Hepatocyte (in vitro differentiated cells): ENCODE measurements at regions not wholly inside any gene's neighbourhood (a gene's known extent, or its start where the extent isn't known, plus 50 kb on each side); places are given as distances from the start of the nearest gene placed in this dataset.
"Not testable (repeated sequence)": the region's sequence is repeated elsewhere in the genome, so short reads cannot be mapped to it uniquely, and the experiment has no call there.

Experiments used
- DNase-seq: peaks from one replicate; pipeline ENCODE4 v3.0.0-alpha.2; 2016; ENCODE audit warnings: low spot score
- H2AFZ ChIP-seq: fragments of 200-600 bp; sonication (generic); 2 replicates; pipeline ENCODE4 v1.6.0; 2016; ENCODE audit warnings: antibody characterized with exemption, mild to moderate bottlenecking
- H3K27ac ChIP-seq: fragments of 200-600 bp; sonication (generic); 2 replicates; pipeline ENCODE4 v1.5.1; 2016; ENCODE audit warnings: mild to moderate bottlenecking
- H3K27me3 ChIP-seq: fragments of 200-600 bp; sonication (generic); 2 replicates; pipeline ENCODE4 v1.6.1; 2016
- H3K36me3 ChIP-seq: fragments of 200-600 bp; sonication (generic); replicated peaks from 2 replicates; pipeline ENCODE4 v1.5.1; 2016; ENCODE audit warnings: low read depth; ENCODE audit not compliant: insufficient read depth
- H3K4me1 ChIP-seq: fragments of 200-600 bp; sonication (generic); 2 replicates; pipeline ENCODE4 v1.5.1; 2016; ENCODE audit warnings: mild to moderate bottlenecking, moderate library complexity; ENCODE audit not compliant: insufficient read depth
- H3K4me2 ChIP-seq: fragments of 200-600 bp; sonication (generic); 2 replicates; pipeline ENCODE4 v1.6.0; 2016
- H3K4me3 ChIP-seq: fragments of 200-600 bp; sonication (generic); 2 replicates; pipeline ENCODE4 v1.5.1; 2016; ENCODE audit warnings: mild to moderate bottlenecking
- H3K79me2 ChIP-seq: fragments of 200-600 bp; sonication (generic); 2 replicates; pipeline ENCODE4 v1.6.0; 2017; ENCODE audit warnings: mild to moderate bottlenecking
- H3K9me2 ChIP-seq: fragments of 200-600 bp; sonication (generic); replicated peaks from 2 replicates; pipeline ENCODE4 v1.6.0; 2017; ENCODE audit warnings: mild to moderate bottlenecking; ENCODE audit not compliant: insufficient read depth
- H3K9me3 ChIP-seq: fragments of 200-600 bp; sonication (generic); 2 replicates; pipeline ENCODE4 v1.5.1; 2016; ENCODE audit warnings: low read depth, mild to moderate bottlenecking
- H4K20me1 ChIP-seq: fragments of 200-600 bp; sonication (generic); 2 replicates; pipeline ENCODE4 v1.6.0; 2016; ENCODE audit warnings: mild to moderate bottlenecking; ENCODE audit not compliant: insufficient read depth, poor library complexity, severe bottlenecking
- CTCF ChIP-seq: fragments of 200-600 bp; sonication (generic); IDR thresholded peaks from 2 replicates; pipeline ENCODE4 v1.5.1; 2016; ENCODE audit warnings: antibody characterized with exemption, mild to moderate bottlenecking; ENCODE audit not compliant: poor library complexity
- EZH2 ChIP-seq: fragments of 200-600 bp; sonication (generic); IDR thresholded peaks from 2 replicates; pipeline ENCODE4 v1.6.1; 2016; ENCODE audit warnings: antibody characterized with exemption, mild to moderate bottlenecking, borderline replicate concordance
- EZH2phosphoT487 ChIP-seq: fragments of 200-600 bp; sonication (generic); IDR thresholded peaks from one replicate; pipeline ENCODE4 v1.6.1; 2018; ENCODE audit warnings: antibody characterized with exemption, mild to moderate bottlenecking, low read depth, moderate library complexity; ENCODE audit not compliant: unreplicated experiment, severe bottlenecking
- WGBS: methylation state at CpG from one replicate; pipeline ENCODE4 v1.1.6; 2016; ENCODE audit warnings: low lambda C conversion rate; ENCODE audit errors: missing lambda C conversion rate; 5-methylcytosine and 5-hydroxymethylcytosine counted together

GRCh38 chr12:127810041-127810440 lies 456.9 kb upstream of the TMEM132C start:
- TF ChIP-seq EZH2phosphoT487 (no peak), EZH2 (no peak), CTCF (no peak)
- 66% methylated on average over 4 of the region's 4 CpGs for WGBS
- Histone ChIP-seq H3K9me2 (no peaks in the 10 kb centered on the region), H3K27me3 (no peaks in the 10 kb centered on the region), H3K36me3 (no peaks in the 10 kb centered on the region), H3K27ac (peak overlapping the region; percentile 33), H3K4me3 (no peak overlapping the region), H3K79me2 (no peaks in the 10 kb centered on the region), H3K9me3 (no peaks in the 10 kb centered on the region), H4K20me1 (no peaks in the 10 kb centered on the region), H2AFZ (no peak overlapping the region), H3K4me1 (no peaks in the 10 kb centered on the region), H3K4me2 (no peak overlapping the region)
- peak; percentile 55 for DNase-seq

DNA sequence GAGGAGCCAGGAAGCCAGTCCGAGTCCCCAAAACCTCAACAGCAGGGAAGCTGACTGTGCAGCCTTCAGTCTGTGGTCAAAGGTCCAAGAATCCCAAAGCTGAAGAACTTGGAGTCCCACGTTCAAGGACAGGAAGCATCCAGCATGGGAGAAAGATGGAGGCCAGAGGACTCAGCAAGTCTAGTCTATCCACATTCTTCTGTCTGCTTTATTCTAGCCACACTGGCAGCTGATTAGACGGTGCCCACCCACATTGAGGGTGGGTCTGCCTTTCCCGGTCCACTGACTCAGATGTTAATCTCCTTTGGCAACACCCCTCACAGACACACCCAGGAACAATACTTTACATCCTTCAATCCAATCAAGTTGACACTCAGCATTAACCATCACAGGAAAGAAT lies 456.5 kb upstream of the TMEM132C start:
- WGBS, result 73% methylated on average over 4 of the region's 4 CpGs
- not testable (repeated sequence) for H3K4me2 ChIP-seq, H3K9me3 ChIP-seq

GRCh38 chr12:127811988-127812387 lies 455.0 kb upstream of the TMEM132C start:
- Histone ChIP-seq H3K27me3 (no peaks in the 10 kb centered on the region), H3K36me3 (no peaks in the 10 kb centered on the region), H3K27ac (no peak overlapping the region), H3K9me3 (no peaks in the 10 kb centered on the region), H3K4me3 (no peak overlapping the region), H3K4me1 (no peaks in the 10 kb centered on the region), H2AFZ (no peak overlapping the region), H4K20me1 (no peaks in the 10 kb centered on the region), H3K4me2 (no peak overlapping the region), H3K9me2 (no peaks in the 10 kb centered on the region), H3K79me2 (no peaks in the 10 kb centered on the region)
- WGBS, result 22% methylated on average over 7 of the region's 7 CpGs
- TF ChIP-seq EZH2 (no peak), EZH2phosphoT487 (no peak), CTCF (no peak)
- peak; percentile 76 for DNase-seq

More for the DNA sequence above, 456.5 kb upstream of the TMEM132C start:
- H2AFZ ChIP-seq, H3K4me3 ChIP-seq, H3K27me3 ChIP-seq, H3K79me2 ChIP-seq, H3K27ac ChIP-seq, H3K9me2 ChIP-seq, H3K36me3 ChIP-seq, DNase-seq, H3K4me1 ChIP-seq, H4K20me1 ChIP-seq: not testable (repeated sequence)

DNA sequence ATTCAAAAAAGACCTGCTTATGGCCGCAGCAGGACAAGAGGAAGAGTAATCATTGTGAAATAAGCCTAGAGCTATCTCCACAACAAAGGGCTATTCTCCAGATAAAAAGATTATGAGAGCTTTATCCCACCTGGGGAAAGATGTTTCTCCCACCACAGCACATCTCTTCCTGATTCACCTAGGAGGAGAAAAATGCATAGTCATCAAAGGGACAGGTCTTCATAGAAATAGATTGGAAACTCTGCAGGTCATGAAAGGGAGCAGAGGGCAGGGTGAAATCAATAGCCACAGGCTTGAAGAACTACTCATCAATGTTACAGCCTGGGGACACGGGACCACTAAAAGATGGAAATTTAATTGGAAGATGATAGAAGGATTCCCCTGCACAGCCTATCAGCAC lies 453.8 kb upstream of the TMEM132C start:
- TF ChIP-seq EZH2phosphoT487 (no peak), EZH2 (no peak), CTCF (no peak)
- H3K9me3 ChIP-seq, result no peaks in the 10 kb centered on the region

More for the DNA sequence above, 453.8 kb upstream of the TMEM132C start:
- Histone ChIP-seq H3K27me3 (no peaks in the 10 kb centered on the region), H3K79me2 (no peaks in the 10 kb centered on the region), H4K20me1 (no peaks in the 10 kb centered on the region), H3K9me2 (no peaks in the 10 kb centered on the region), H3K36me3 (no peaks in the 10 kb centered on the region), H3K4me3 (no peak overlapping the region), H3K27ac (no peak overlapping the region), H2AFZ (no peak overlapping the region), H3K4me2 (no peak overlapping the region), H3K4me1 (no peaks in the 10 kb centered on the region)
- 79% methylated on average over 2 of the region's 2 CpGs for WGBS
- DNase-seq, result no peak
